ENCODE measurements at regions not wholly inside any gene's neighbourhood (a gene's known extent, or its start where the extent isn't known, plus 50 kb on each side); places are given as distances from the start of the nearest gene placed in this dataset.

- no peaks in the 10 kb centered on the region for H4K20me1 ChIP-seq (replicated peaks in 1 of 2; ENCODE audit: control insufficient read depth in 1 of 2, insufficient read depth in 2 of 2, low read length in 2 of 2)
- FAIRE-seq (no peak), DNase-seq (ENCODE audit: low read depth in 1 of 2, low spot score in 2 of 2) (no peak)
- no peaks in the 10 kb centered on the region for H3K9me3 ChIP-seq (ENCODE audit: insufficient read depth in 2 of 2, low read depth in 1 of 2, low read length in 1 of 2)
- H4K8ac ChIP-seq (ENCODE audit: extremely low read depth, insufficient read depth, low read length), result no peak overlapping the region
- no peak overlapping the region for H2BK120ac ChIP-seq (replicated peaks; ENCODE audit: low read depth, low read length)
- no peaks in the 10 kb centered on the region for H3K27me3 ChIP-seq (replicated peaks in 1 of 4; ENCODE audit: control insufficient read depth in 3 of 4, extremely low read depth in 1 of 4, insufficient read depth in 3 of 4, low read length in 3 of 4)
- H3K23me2 ChIP-seq (ENCODE audit: low read depth, low read length), result no peaks in the 10 kb centered on the region; the same call in 1 of the 2 replicates
- no peak overlapping the region for H2BK15ac ChIP-seq (ENCODE audit: low read length)
- H3K9ac ChIP-seq (replicated peaks in 1 of 4; ENCODE audit: extremely low read depth in 1 of 4, low read depth in 3 of 4, low read length in 3 of 4), result no peak overlapping the region
- POLR2A ChIA-PET (ENCODE audit: partially characterized antibody), result no interaction called here
- H3K4me2 ChIP-seq (ENCODE audit: insufficient read depth in 1 of 2, low read depth in 2 of 2, low read length in 2 of 2), result no peak overlapping the region
- TF ChIP-seq JUND (IDR thresholded peaks at IDR 0.05; ENCODE audit: low read length) (no peak), SP4 (IDR thresholded peaks at IDR 0.05; ENCODE audit: low read length) (no peak), TBP (IDR thresholded peaks at IDR 0.05; ENCODE audit: low read depth, low read length) (no peak), POLR2AphosphoS5 (IDR thresholded peaks at IDR 0.05; ENCODE audit: low read depth, low read length) (no peak), EZH2 (IDR thresholded peaks at IDR 0.05; ENCODE audit: low read depth, low read length, severe bottlenecking) (no peak), CTBP2 (IDR thresholded peaks at IDR 0.05; ENCODE audit: borderline replicate concordance, insufficient read depth, insufficient read length, low read length) (no peak), BACH1 (IDR thresholded peaks at IDR 0.05; ENCODE audit: low read length) (no peak), NRF1 (IDR thresholded peaks at IDR 0.05; ENCODE audit: low read depth, low read length) (no peak)
- TF ChIP-seq, protein P1, sequence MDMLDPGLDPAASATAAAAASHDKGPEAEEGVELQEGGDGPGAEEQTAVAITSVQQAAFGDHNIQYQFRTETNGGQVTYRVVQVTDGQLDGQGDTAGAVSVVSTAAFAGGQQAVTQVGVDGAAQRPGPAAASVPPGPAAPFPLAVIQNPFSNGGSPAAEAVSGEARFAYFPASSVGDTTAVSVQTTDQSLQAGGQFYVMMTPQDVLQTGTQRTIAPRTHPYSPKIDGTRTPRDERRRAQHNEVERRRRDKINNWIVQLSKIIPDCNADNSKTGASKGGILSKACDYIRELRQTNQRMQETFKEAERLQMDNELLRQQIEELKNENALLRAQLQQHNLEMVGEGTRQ (IDR thresholded peaks at IDR 0.05; ENCODE audit: low read length), result no peak
- H3K23ac ChIP-seq (ENCODE audit: insufficient read length), result no peak overlapping the region
- H3K4ac ChIP-seq (replicated peaks; ENCODE audit: insufficient read length, low read depth, low read length), result no peak overlapping the region
- no peak overlapping the region for H3K14ac ChIP-seq (ENCODE audit: insufficient read length)
- H2BK20ac ChIP-seq (ENCODE audit: low read length), result no peak overlapping the region
- H3K36me3 ChIP-seq (ENCODE audit: control insufficient read depth in 2 of 4, insufficient read depth in 4 of 4, low read length in 3 of 4), result no peaks in the 10 kb centered on the region
- H2BK5ac ChIP-seq (ENCODE audit: low read depth, low read length), result no peak overlapping the region
- H3K79me1 ChIP-seq (ENCODE audit: low read depth, low read length), result no peaks in the 10 kb centered on the region
- H2AFZ ChIP-seq (ENCODE audit: low read length), result no peak overlapping the region
- no peaks in the 10 kb centered on the region for H3K4me1 ChIP-seq (replicated peaks in 1 of 4; ENCODE audit: control insufficient read depth in 3 of 4, insufficient read depth in 4 of 4, low read length in 3 of 4)
- H3K4me3 ChIP-seq (ENCODE audit: extremely low read depth in 1 of 4, insufficient read depth in 2 of 4, low read depth in 3 of 4, low read length in 4 of 4), result no peak overlapping the region
- H3K56ac ChIP-seq (replicated peaks; ENCODE audit: insufficient read length, low read depth, low read length), result no peak overlapping the region
- H4K91ac ChIP-seq (replicated peaks; ENCODE audit: insufficient read length, low read length), result no peak overlapping the region
- H4K5ac ChIP-seq (ENCODE audit: insufficient read length, low read depth, low read length), result no peak overlapping the region
- CTCF ChIA-PET (ENCODE audit: partially characterized antibody), result interaction anchor here (1.2 kb wide), 1 partner anchor 13 kb away, joined by 3 read pairs; no protein-coding TSS in a partner anchor
- H3K27ac ChIP-seq (ENCODE audit: low read depth, low read length), result no peak overlapping the region
- H2BK12ac ChIP-seq (ENCODE audit: low read depth, low read length), result no peak overlapping the region
- H3K18ac ChIP-seq (ENCODE audit: extremely low read depth, low read length), result no peak overlapping the region
- no peaks in the 10 kb centered on the region for H3K79me2 ChIP-seq (ENCODE audit: control insufficient read depth in 1 of 2, insufficient read depth in 2 of 2, low read length in 2 of 2)
- H2AK5ac ChIP-seq (ENCODE audit: low read depth, low read length), result no peak overlapping the region
Observed at GRCh38 chr9:99425124-99425523, 203.0 kb downstream of the SEC61B start.
